GM19452 (cell line): ENCODE measurements at regions not wholly inside any gene's neighbourhood (a gene's known extent, or its start where the extent isn't known, plus 50 kb on each side); places are given as distances from the start of the nearest gene placed in this dataset.

ENCODE experiments used
- ATAC-seq: cut with Tn5 transposase; IDR thresholded peaks from one replicate; pipeline ENCODE4 v1.9.1; 2021; ENCODE audit not compliant: unreplicated experiment

GRCh38 chr6:33952016-33952415 lies 148.2 kb upstream of the MLN start:
- ATAC-seq, result no peak

- no peak for ATAC-seq
Measured at GRCh38 chr6:33950891-33951889, 147.4 kb upstream of the MLN start.

DNA sequence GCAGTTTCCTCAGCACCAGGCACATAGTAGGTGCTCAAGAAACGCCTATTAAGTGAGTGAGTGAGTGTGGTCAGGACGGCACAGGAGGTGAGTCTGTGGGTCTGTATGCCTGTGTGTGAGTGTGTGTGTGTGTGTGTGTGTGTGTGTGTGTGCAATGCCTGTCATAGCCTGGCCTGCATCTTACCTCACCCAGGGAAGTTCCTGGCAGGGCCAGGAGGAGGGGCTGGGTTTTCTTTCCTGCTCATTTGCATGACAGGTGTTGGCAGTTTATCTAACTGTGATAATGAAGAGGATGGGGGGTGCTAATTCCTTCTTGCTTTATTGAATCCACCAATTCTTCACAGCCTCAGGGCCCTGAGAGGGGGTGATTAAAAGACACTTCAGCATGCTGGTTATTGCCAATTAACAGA lies 146.7 kb upstream of the MLN start:
- ATAC-seq, result no peak

GRCh38 chr6:33949877-33950435 lies 146.2 kb upstream of the MLN start:
- ATAC-seq, result no peak

DNA sequence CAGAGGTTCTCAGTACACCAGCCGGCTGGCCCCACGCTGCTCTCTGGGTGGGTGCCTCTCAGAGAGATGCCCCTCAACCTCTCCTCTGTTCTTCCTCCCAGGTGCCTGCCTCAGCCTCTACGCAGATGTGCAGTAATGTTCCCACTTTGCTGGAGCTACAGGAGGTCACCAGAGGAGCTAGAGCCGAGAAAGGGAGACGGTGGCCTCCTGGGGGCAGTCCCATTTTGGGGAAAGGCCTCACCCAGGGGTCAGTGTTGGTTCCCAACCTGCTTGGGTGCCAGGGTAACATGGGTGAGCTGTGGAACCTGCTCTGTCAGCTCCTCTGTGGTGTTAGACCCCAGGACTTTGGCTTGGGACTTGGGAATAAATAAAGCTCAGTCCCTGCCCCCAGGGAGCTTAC lies 145.3 kb upstream of the MLN start:
- no peak for ATAC-seq

- ATAC-seq, result no peak
Measured at GRCh38 chr6:33947916-33948594, 144.3 kb upstream of the MLN start.

- no peak for ATAC-seq
Measured at GRCh38 chr6:33947047-33947446, 143.2 kb upstream of the MLN start.

- ATAC-seq, result no peak
Measured at GRCh38 chr6:33945931-33946330, 142.1 kb upstream of the MLN start.

- ATAC-seq, result no peak
Measured at GRCh38 chr6:33944686-33945411, 141.0 kb upstream of the MLN start.

- no peak for ATAC-seq
Measured at GRCh38 chr6:33936886-33937285, 133.1 kb upstream of the MLN start.

DNA sequence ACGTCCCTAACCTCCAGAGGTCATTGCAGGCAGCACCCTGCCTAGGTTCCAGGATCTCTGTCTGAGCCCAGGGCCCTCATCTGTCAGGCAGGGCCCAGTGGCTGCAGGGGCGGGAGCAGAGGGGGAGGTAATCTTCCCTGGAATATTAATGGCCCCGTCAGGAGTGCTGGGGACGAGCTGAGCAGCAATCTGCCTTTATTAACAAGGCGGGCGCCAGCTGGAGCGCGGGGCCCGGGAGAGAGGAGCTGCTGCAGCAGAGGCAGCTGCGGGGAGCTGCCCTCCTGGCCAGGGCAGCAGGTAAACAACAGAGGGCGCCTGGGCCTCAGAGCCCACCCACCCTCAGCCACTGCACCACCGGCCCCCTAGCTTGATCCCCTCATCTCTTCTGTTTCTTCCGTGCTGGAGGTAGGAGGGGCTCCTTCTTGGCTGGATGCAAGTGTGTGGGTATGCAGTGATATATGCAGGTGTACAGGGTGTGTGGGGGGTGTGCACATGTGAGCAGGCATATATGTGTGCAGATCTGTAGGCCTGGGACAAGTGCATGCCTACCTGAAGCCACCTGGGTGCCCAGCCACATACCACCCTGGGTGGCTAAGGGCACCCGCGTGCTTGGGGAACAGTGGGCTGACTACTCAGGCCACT lies 131.8 kb upstream of the MLN start:
- ATAC-seq, result no peak

DNA sequence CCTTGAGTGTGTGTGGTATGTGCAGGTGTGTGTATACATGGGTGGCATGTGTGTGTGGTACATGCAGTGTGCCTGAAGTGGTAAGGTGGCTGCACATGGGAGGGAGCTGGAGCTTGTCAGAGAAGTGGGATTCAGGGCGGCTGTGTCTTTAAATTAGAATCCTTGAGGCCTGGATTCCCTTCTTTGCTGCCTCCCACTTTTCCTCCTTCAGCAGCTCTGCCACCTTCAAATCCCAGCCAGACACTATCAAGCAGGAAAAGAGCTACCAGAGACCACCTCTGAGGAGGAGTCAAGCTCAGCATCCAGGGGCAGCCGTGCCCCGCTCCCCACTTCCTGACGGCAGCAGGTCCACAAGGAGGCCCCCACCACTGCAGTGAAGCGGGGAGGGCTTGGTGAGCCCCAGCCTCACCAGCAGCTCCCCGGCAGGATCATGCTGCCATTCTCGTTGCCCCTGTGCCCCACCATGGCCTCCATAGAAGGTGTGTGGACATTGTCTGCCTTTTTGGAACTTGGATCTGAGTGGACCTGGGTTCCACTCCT lies 131.0 kb upstream of the MLN start:
- ATAC-seq, result no peak

DNA sequence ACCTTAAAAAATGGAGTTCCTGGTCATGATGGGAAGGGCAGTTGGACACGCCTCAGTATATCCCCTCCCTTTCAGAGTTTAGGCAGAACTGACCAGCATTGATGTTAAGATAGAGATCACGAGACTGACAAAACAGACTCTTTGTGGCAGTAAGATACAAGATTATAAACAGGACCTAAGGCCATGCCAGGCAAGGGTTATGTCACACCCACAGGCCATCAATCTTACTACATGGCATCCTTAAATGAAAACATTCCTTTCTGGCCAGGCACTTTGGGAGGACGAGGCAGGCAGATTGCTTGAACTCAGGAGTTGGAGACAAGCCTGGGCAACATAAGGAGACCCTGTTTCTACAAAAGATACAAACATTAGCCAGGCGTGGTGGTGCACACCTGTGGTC lies 129.3 kb upstream of the MLN start:
- ATAC-seq, result no peak

DNA sequence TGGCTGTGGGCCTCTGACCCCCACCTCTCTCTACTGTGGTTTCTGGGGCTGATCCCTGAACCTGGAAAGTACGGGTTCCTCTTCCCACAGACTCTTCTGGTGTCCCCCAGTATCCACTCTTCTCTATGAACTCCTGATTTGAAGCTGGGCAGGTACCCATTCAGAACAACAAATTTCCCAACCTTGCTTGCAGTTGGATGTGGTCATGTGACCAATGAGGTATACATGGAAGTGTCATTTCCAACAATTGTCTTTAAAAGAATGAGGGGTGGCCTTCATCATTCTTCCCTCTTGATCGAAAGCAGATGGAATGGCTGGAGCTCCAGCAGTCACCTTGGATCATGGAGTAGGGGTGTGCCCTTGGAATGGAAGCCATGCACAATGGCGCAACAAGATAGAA lies 128.0 kb upstream of the MLN start:
- ATAC-seq, result no peak

- no peak for ATAC-seq
Measured at GRCh38 chr6:33929575-33930288, 125.9 kb upstream of the MLN start.

DNA sequence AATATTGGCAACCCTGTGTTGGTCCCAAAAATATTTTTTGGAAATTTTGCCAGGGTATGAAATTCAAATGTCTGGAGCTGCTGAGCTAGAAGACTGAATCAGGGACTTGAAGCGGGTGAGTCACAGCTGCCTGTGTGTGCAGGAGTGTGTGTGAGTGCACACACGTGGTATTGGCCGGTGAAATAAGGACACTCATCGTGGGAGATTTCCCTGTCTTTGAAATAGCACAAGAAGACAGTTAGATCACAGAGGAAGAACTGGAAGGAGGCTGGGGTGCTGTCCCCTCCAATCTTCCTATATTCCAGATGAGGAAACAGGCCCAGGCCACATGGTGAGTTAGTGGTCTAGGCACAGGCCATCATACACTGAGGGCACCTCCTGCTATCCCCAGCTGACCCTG lies 123.8 kb upstream of the MLN start:
- ATAC-seq, result no peak

DNA sequence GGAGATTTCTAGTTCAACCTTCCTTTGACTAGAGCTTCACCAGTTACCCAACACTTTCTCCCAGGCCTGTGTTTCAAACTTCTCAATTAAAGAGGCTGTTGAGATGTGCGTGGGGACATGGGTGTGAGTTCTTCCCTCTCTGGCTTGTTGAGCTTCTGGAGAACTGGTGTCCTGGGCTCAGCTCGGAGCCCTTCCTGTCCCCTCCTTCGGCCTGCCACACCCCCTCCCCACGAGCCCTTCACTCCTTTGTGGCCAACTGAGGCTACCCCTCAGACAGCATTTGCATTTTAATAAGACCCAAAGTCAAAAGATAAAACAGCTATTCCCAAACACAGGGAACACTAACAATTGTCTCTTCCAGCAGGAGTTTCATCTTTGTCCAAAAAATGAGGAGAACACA lies 123.3 kb upstream of the MLN start:
- ATAC-seq, result no peak

DNA sequence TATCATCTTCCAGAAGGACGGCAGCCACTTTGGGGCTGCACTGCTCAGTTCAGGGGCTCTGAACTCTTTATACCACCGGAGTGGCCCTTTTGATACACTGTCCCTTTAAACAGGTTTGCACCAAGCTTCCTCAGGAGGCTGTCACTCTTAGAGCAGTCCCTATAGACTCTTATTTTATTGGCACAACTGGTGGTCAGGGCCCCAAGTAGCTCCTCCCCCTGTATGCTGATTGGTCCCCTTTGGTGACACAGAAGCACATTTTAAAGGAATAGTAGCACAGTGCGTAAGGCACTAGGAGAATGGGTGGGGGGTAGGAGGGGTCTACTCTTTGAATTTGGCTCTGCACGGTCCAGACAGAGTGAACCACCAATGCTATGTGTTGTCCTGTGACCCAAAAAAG lies 122.6 kb upstream of the MLN start:
- no peak for ATAC-seq

DNA sequence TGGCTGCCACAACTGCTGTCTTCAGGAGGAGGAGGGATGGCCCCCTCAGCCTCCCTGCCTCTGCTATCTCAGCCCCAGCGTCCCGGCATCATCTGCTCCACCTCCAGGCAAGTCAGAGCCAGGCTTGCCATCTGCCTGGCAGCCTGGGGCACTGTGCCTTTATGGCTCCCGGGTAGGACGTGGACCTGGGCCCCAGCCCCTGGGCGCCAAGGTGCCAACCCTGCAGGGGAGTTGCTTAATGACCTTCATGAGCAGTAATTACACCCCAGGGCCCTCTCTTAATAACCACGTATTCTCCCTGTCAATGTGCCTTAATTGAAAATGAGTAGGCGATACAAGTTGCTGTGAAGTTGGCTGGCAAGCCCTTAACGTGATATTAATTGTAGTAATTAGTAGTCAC lies 122.1 kb upstream of the MLN start:
- ATAC-seq, result no peak

DNA sequence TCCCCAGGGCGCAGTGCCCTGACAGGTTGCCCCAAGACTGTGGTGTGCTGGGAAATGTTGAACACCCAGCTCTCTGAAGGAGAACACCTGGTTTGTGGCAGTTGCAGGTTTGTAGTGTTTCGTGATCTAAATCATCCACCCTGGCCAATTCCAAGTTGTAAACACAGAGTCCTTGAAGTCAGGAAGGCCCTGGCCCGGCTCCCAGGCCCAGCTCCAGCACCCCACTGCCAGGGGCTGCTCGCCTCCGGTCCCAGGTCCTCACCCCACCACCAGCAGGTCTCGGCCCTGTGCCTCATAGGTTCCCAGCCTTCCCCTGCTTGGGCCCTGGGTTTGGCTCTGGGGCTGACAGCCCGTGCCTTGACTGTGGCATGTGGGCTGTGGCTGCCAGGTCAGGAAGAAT lies 121.4 kb upstream of the MLN start:
- no peak for ATAC-seq
